ENCODE measurements at regions not wholly inside any gene's neighbourhood (a gene's known extent, or its start where the extent isn't known, plus 50 kb on each side); places are given as distances from the start of the nearest gene placed in this dataset.

DNA sequence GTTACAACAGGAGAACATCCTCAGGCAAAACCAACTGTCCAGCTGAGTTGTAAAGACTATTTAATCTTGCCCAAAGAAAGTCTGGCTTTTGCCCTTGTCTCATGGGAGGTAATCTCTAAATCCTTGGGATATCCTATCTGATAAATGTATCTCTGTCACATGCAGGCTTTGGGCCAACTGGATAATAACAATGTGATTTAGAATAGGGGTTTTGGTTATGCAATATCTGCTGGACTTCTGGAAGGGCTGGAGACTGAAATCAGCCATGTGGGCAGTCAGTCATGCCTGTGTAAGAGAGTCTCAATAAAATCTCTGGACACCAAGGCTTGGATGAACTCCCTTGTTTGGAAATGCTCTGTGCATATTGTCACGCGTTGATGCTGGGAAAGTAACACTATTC is 56.3 kb upstream of the PRL start:
- TF ChIP-seq, protein P1, sequence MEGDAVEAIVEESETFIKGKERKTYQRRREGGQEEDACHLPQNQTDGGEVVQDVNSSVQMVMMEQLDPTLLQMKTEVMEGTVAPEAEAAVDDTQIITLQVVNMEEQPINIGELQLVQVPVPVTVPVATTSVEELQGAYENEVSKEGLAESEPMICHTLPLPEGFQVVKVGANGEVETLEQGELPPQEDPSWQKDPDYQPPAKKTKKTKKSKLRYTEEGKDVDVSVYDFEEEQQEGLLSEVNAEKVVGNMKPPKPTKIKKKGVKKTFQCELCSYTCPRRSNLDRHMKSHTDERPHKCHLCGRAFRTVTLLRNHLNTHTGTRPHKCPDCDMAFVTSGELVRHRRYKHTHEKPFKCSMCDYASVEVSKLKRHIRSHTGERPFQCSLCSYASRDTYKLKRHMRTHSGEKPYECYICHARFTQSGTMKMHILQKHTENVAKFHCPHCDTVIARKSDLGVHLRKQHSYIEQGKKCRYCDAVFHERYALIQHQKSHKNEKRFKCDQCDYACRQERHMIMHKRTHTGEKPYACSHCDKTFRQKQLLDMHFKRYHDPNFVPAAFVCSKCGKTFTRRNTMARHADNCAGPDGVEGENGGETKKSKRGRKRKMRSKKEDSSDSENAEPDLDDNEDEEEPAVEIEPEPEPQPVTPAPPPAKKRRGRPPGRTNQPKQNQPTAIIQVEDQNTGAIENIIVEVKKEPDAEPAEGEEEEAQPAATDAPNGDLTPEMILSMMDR (IDR thresholded peaks at IDR 0.05) = no peak
- TF ChIP-seq POLR2A (IDR thresholded peaks at IDR 0.05) = no peak
